Stimulated activated naive CD4-positive, alpha-beta T cell (primary cell): ENCODE measurements at regions not wholly inside any gene's neighbourhood (a gene's known extent, or its start where the extent isn't known, plus 50 kb on each side); places are given as distances from the start of the nearest gene placed in this dataset.
"Not testable (repeated sequence)": the region's sequence is repeated elsewhere in the genome, so short reads cannot be mapped to it uniquely, and the experiment has no call there.

Experiments
- DNase-seq, 6 experiments: peaks; one replicate each; lab custom pipeline; 2025; lab: John Stamatoyannopoulos, UW

DNA sequence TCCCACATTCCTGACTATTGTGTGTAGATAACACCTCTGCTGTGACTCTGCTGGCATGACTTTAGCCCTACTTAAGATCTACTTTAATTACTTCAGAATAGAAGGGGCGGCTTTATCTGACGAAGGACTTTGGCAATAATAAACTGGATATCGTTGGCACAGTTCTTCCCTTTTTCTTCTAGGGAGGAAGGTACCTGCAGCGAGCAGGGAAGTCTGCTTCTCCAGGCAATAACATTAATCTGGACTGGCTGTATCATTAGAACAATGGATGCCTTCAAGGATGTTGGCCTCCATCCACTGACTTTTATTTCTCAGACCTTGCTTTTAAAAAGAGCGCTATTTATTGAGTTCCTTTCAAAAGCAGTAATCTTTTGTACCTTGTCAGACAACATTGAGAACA is 172.6 kb upstream of the THSD7A start:
- DNase-seq = no peak

DNA sequence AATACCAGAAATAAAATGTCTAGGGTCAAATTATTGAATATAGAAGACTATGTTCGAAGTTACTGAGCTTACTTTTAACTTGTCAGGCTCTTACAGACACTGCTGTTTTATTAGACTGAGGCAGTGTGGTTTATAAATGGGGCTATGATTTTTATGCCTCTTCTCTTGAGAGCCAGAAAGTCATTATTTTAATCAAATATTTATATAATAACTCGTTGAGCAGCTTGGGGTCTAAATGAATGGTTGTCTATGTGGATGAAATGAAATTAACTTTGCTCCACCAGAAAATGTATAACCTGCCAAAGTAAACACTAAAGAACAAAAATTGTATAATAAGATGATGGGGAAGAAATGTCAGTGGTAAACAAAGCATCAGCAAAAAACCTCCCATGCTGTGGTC is 175.6 kb upstream of the THSD7A start:
- no peak for DNase-seq

DNA sequence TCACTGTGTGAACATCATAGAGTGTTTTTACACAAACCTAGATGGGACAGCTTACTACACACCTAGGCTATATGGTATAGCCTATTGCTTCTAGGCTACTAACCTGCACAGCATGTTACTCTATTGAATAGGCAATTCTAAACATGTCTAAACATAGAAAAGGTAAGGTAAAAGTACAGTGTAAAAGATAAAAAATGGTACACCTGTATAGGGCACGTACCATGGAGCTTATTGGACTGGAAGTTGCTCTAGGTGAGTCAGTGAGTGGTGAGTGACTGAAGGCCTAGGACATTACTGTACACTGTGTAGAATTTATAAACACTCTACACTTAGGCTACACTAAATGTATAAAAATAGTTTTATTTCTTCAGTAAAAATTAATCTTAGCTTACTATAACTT is 182.0 kb upstream of the THSD7A start:
- no peak for DNase-seq

DNA sequence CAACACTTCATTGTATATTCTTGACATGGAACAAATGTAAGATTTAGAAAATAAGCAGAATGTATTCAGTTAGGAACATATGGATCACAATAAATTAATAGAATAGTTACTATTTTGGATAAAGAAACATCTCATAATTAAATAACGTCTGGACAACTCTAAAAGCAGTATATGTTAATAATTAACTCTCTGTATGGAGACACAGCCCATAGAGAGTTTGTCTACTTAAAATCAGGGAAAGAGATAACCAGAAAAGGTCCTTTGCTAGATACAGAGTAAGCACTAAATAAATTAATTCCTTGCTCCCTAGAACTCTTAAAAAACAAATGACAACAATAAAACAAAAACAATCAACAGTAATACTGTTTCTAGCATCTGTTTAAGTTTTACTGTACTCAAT is 184.4 kb upstream of the THSD7A start:
- no peak for DNase-seq

DNA sequence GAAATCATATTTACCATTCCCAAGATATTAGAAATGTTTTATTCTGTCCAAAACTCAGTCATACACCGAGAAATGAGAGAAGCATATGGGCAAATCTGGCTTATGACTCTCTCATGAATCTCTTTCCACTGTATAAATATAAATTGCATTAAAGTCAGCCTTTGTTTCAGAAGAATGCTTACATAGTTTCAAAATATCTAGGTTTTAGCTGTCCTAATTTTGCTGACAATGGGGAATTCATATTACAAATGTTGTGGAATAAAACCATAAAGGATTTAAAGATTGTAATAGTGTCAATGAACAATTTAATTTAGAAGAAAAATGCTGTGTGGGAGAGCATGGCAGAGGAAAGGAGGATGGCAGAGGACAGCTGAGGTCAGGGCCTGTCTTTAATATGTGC is 185.0 kb upstream of the THSD7A start:
- DNase-seq = no peak

DNA sequence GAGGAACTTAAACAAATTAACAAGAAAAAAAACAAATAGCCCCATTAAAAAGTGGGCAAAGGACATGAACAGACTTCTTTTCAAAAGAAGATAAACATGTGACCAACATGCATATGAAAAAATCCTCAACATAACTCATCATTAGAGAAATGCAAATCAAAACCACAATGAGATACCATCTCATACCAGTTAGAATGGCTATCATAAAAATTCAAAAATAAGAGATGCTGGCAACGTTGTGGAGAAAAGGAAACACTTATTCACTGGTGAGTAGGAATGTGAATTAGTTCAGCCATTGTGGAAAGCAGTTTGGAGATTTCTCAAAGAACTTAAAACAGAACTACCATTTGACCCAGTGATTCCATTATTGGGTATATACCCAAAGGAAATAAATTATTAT is 189.1 kb upstream of the TMEM106B start:
- DNase-seq = not testable (repeated sequence)

DNA sequence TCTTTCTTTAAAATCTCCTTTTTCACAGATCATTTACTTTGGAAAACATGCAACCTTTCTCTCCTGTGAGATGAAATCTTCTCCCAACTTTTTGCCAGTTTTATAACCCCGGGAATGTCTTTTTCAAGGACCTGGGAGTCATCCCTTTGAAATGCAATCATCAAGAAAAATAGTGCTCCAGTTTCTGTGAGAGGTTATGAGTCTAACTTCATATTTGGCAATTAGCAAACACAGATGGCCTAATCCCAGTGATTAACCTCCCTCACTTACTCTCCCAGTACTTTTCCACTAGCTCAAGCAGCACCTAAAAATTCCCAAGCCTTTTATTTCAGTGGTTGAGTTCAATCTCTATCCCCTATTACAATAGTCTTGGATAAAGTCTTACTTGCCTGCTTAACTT is 185.8 kb upstream of the TMEM106B start:
- DNase-seq = no peak

DNA sequence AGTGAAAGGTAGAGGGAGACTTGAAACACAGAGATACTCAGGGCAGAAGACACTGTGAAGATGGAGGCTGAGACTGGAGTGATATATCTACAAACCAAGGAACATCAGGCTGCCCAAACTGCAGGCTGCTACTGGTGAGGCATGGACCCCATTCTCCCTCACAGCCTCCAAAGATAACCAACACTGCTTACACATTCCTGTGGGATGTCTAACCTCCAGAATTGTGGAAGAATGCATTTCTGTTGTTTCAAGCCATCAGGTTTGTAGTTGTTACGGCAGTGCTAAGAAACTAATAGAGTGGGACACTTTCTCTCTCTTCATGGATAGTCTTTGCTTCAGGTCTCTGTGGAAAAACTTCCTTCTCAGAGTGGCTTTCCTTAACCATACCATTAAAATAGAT is 182.6 kb upstream of the TMEM106B start:
- no peak for DNase-seq

DNA sequence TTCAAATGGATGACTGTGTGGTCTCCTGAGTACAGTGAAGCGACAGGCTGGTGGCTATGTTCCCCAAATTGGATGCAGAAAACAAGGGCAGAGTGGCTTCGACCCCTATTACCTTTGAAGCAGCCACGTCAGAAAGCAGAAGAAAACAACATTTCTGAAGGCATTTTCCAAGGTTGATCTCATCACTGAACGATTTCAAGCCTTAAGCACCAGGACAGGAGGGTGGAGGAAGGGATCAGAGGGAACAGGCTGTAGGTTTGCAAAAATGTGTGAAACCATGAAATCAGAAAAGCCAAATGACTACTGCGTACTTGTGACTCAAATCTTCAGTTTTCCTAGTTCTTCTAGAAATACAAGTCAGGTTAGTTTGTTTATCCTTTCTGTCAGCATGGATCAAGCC is 181.0 kb upstream of the TMEM106B start:
- no peak for DNase-seq

DNA sequence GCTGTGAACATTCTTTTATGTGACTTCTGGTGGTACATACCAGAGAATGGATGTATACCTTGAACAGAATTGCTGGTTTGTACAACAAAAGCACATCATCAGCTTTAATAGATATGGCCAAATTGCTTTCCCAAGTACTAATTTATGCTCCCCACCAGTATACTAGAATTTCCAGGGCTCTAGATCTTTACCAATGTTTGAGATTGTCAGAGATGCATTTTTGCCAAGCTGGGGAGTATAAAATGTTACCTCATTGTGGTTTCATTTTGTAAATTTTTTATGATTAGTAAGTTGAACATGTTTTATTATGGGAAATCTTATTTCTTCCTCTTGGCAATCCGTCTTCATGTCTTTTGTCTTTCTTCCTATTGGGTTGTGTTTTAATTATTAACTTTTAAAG is 179.9 kb upstream of the TMEM106B start:
- DNase-seq = no peak

DNA sequence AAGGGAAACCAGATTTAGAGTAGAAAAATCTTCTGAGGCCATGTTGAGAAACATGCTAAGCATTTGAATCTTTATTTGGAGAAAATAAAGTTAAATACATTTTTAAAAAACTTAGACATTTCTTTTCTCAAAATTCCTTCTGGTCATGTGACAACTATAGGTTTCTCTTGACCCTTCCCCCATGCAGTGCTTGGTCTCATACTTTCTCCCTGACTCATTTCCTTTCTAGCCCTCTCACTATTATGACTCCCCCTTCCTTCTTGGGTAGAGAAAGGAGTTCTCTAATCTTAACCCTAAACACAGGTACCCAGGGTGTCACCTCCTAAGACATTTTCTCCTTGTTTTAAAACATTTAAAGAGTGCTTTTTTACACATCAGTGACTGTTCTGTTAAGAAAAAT is 179.5 kb upstream of the TMEM106B start:
- no peak for DNase-seq

DNA sequence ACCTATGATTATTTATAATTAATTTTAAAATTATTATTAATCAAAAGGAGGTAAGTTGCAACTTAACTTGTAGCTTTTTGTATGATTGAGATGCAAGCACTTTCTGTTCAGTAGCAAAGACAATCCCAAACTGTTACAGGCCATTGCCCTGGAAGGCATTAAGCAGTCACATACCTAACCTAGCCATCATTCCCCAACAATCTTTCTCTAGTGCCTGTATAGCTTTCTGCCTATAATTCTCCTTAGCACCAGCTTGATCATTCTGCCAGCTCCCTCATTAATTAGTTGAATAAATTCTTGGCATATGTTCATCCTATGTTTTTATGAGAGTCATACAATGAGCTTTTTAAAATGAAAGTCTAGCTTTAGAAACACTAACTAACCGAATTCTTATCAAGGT is 178.9 kb upstream of the TMEM106B start:
- DNase-seq = no peak

DNA sequence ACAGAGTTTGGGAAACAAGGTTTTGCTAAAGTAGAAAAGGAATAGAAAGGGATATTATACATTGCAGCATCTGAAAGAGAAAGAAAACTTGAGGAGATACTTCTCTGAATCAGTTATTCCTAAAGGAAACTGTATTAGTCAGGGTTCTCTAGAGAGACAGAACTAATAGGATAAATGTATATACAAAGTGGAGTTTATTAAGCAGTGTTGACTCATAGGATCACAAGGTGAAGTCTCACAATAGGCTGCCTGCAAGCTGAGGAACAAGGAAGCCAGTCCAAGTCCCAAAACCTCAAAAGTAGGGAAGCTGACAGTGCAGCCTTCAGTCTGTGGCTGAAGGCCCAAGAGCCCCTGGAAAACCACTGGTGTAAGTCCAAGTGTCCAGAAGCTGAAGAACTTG is 167.6 kb upstream of the TMEM106B start:
- not testable (repeated sequence) for DNase-seq

DNA sequence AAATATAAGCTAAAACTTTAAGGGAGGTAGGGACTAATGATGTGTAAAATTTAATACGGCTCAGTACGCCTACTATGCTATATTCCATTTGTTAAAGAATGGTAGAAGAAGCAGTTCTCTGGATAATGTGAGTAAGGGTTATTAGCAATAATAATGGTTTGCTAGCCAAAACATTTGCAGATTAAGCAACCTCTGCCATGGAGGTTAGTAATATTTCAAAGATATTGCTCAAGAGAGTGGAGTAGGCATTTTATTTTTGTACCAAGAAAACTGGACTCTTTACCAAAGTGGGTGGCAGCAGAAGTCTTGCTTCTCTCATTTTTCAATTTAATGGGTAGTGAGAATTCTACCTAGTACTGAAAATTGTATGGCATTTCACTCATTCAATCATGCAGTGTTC is 158.9 kb upstream of the TMEM106B start:
- DNase-seq = no peak

DNA sequence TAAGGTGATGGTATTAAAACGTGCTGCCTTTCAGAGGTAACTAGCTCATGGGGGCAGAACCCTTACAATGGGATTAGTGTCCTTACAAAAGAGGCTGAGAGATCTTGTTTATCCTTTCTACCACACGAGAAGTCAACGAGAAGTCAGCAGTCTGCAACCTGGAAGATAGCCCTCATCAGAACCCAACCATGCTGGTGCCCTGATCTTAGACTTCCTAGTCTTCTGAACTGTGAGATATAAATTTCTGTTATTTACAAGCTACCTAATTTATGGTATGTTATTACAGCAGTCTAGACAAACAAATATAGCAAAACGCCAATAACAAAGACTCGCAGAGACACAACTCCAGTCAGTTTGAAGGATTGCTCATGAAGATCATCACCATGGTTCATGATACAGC is 157.5 kb upstream of the TMEM106B start:
- no peak for DNase-seq

DNA sequence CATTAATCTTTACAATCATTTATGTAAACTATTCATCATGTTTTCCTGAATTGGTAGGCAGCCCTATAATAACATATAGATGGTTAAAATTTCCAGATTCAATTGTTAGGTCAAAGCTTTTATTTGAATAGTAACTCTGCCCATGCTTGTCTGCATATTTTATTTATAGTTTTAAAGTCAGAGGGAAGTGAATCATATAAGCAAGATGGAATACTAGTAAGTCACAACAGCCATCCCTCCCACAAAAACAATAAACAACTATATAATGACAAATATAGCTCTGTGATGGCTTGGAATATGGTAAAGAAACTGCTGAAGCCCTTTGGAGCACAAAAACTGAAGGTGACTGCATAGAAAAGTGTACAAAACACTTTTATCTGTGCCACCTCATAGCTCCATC is 156.3 kb upstream of the TMEM106B start:
- DNase-seq = no peak

DNA sequence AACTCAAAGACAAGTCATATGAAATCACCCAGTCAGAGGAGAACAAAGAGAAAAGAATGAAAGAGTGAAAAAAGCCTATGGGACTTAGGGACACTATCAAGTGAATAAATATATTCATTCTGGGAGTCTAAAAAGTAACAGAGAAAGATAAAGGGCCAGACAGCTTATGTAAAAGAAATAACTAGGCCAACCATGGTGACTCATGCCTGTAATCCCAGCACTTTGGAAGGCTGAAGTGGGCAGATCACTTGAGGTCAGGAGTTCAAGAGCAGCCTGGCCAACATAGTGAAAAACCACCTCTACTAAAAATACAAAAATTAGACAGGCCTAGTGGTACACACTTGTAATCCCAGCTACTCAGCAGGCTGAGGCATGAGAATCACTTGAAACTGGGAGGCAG is 154.7 kb upstream of the TMEM106B start:
- no peak for DNase-seq

DNA sequence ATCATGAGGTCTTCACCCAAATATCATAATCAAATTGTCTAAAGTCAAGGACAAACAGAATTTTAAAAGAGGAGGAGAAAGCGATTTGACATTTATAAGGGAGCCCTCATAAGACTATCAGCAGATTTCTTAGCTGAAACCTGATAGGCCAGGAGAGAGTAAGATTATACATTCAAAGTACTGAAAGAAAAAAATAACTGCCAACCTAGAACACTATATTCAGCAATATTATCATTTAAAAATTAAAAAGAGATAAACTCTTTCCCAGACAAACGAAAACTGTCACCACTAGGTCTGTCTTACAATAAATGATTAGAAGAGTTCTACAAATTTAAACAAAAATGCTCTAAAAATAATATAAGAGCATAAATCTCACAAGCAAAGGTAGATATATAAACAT is 154.1 kb upstream of the TMEM106B start:
- DNase-seq = no peak

DNA sequence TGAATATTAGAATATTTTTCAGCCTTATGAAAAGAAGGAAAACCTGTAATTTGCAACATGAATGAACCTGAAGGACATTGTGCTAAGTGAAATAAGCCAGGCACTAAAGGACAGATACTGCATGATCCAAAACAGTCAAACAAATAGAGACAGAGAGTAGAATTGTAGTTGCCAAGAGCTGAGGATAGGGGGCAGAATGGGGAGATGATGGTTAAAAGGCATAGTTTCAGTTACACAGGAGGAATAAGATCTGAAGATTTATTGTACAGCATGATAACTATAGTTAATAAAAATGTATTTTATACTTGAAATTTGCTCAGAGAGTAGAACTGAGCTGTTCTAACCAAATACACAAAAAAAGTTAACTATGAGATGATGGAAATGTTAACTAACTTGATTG is 149.0 kb upstream of the TMEM106B start:
- DNase-seq = no peak

DNA sequence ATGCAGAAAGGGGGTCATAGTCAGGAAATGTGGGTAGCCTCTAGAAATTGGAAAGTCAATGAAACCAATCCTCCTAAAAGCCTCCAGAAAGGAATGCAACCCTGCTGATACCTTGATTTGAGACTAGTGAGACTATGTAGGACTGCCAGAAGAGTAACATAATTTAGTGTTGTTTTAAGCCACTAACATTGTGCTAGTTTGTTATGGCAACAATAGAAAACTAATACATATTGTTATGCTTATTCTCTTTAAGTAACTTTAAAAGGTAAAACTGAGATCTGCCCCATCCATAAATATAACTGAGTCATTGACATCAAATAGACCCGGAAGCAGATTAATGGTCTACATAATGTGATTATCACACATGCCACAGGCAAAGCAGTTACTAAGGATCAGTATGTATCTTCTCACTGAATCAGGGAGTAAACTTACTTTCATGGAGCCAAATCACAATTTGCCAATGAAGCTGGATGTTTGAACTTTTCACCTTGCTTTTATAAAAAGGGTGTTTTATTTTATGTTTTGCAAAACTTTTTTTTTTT is 146.4 kb upstream of the TMEM106B start:
- DNase-seq = no peak

DNA sequence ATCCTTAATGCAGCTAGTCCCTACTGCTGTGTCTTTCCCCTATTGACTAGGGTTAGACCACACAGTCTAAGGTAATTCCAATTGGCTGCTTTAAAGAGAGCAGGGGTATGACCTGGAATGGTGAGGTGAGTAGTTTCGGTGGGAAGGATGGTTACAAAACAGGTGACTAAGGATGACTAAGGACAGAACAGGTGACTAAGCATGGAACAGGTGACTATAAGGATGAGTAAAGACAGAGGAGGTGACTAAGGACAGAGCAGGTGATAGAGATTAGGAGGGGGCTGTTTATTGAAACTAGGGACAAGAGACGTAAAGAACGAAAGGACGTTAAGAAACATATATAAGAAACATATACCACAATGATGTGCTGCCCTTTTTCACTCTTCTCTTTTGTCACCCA is 145.1 kb upstream of the TMEM106B start:
- DNase-seq = no peak

DNA sequence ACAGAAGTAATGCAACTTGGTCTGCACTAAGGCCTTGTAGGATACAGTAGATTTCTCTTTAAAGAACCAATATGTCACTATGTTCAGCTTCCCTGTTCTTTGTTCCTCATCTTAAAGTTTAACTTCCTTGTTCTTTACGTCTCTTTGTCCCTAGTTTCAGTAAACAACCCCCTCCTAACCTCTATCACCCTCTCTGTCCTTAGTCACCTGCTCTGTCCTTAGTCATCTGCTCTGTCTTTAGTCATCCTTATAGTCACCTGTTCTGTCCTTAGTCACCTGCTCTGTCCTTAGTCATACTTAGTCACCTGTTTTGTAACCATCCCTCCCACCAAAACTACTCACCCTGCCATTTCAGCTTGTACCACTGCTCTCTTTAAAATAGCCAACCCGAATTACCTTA is 144.6 kb upstream of the TMEM106B start:
- DNase-seq = no peak

DNA sequence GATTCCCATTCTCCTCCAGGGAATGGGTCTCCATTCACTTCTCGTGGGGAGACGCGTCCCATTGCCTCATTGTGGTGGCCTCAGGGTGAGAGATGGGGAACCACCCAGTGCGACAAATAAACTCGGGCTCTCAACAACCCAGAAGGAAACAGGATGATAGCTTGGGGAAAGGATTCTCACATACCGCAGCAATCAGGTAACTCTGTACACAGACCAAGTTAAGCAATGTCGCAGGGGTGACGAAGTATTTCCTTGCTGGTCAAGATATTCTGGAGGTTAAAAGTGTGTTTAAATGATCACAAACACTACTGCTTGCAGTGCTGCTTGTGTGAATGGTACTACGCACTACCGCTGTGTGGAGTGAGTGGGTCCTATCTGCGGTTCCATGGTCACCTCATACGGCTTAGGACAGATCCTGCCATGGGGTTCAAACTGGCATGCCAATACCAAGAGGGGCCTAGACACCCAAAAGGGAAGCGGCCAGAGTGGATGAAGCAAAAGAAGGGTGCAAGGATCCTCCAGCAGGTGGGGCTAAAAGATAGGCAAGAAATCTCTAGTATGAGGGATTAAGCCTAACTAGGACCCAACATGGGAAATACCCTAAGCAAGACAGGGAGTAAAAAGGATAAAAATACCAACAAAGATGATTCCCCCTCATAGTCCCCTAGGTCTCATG is 143.8 kb upstream of the TMEM106B start:
- peak; percentile 12 to 74 (median 30) for DNase-seq

DNA sequence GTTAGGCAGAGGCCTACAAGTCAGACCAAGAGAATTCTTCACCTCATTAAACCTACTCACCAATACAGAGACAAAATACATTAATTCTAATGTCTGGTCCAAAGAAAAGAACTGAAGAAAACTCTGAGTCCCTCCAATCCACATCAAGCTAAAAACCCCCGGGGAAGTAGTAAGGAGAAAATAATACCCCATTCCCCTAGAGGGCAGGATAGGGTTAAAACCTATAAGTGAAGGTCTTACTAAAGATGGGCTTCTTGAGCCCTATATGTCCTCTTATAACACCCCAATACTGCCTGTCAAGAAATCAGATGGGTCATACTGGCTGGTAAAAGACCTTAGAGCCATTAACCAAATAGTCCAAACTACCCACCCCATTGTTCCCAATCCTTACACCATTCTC is 141.3 kb upstream of the TMEM106B start:
- no peak for DNase-seq
